ENCODE measurements at regions not wholly inside any gene's neighbourhood (a gene's known extent, or its start where the extent isn't known, plus 50 kb on each side); places are given as distances from the start of the nearest gene placed in this dataset.

- DNase-seq (ENCODE audit: extremely low spot score, insufficient read length, low read depth): no peak
- FAIRE-seq: no peak
Measured at GRCh38 chr3:31263897-31264296, 268.8 kb upstream of the STT3B start.

GRCh38 chr3:31265646-31266428 is 266.9 kb upstream of the STT3B start:
- FAIRE-seq (no peak), DNase-seq (ENCODE audit: extremely low spot score, insufficient read length, low read depth) (no peak)

GRCh38 chr3:31268868-31269267 is 263.9 kb upstream of the STT3B start:
- no peak for FAIRE-seq
- no peak for DNase-seq (ENCODE audit: extremely low spot score, insufficient read length, low read depth)

GRCh38 chr3:31270010-31270409 is 262.7 kb upstream of the STT3B start:
- FAIRE-seq (no peak), DNase-seq (ENCODE audit: extremely low spot score, insufficient read length, low read depth) (no peak)

- FAIRE-seq (no peak), DNase-seq (ENCODE audit: extremely low spot score, insufficient read length, low read depth) (no peak)
Measured at GRCh38 chr3:31274326-31275024, 258.2 kb upstream of the STT3B start.

GRCh38 chr3:31275038-31275572 is 257.6 kb upstream of the STT3B start:
- DNase-seq (ENCODE audit: extremely low spot score, insufficient read length, low read depth) (no peak), FAIRE-seq (no peak)

GRCh38 chr3:31275583-31275982 is 257.1 kb upstream of the STT3B start:
- DNase-seq (ENCODE audit: extremely low spot score, insufficient read length, low read depth): no peak
- FAIRE-seq: no peak

- DNase-seq (ENCODE audit: extremely low spot score, insufficient read length, low read depth): no peak
Measured at GRCh38 chr3:31277582-31277981, 255.1 kb upstream of the STT3B start.

GRCh38 chr3:31278532-31278931 is 254.2 kb upstream of the STT3B start:
- no peak for DNase-seq (ENCODE audit: extremely low spot score, insufficient read length, low read depth)
- FAIRE-seq: no peak

More at GRCh38 chr3:31277582-31277981, 255.1 kb upstream of the STT3B start:
- no peak for FAIRE-seq

GRCh38 chr3:31284776-31285175 is 247.9 kb upstream of the STT3B start:
- no peak for DNase-seq (ENCODE audit: extremely low spot score, insufficient read length, low read depth)
- FAIRE-seq: no peak

- DNase-seq (ENCODE audit: extremely low spot score, insufficient read length, low read depth) (no peak), FAIRE-seq (no peak)
Measured at GRCh38 chr3:31285833-31286486, 246.8 kb upstream of the STT3B start.

GRCh38 chr3:31288224-31288623 is 244.5 kb upstream of the STT3B start:
- FAIRE-seq (no peak), DNase-seq (ENCODE audit: extremely low spot score, insufficient read length, low read depth) (no peak)

- FAIRE-seq: no peak
- DNase-seq (ENCODE audit: extremely low spot score, insufficient read length, low read depth): no peak
Measured at GRCh38 chr3:31288641-31289100, 244.1 kb upstream of the STT3B start.

- no peak for DNase-seq (ENCODE audit: extremely low spot score, insufficient read length, low read depth)
- FAIRE-seq: no peak
Measured at GRCh38 chr3:31289584-31289983, 243.1 kb upstream of the STT3B start.

- no peak for FAIRE-seq
- no peak for DNase-seq (ENCODE audit: extremely low spot score, insufficient read length, low read depth)
Measured at GRCh38 chr3:31290046-31290445, 242.7 kb upstream of the STT3B start.

- FAIRE-seq: no peak
- no peak for DNase-seq (ENCODE audit: extremely low spot score, insufficient read length, low read depth)
Measured at GRCh38 chr3:31291818-31292217, 240.9 kb upstream of the STT3B start.

GRCh38 chr3:31294430-31295149 is 238.1 kb upstream of the STT3B start:
- no peak for DNase-seq (ENCODE audit: extremely low spot score, insufficient read length, low read depth)
- no peak for FAIRE-seq

- DNase-seq (ENCODE audit: extremely low spot score, insufficient read length, low read depth) (no peak), FAIRE-seq (no peak)
Measured at GRCh38 chr3:31295150-31295765, 237.5 kb upstream of the STT3B start.

GRCh38 chr3:31297726-31298298 is 234.9 kb upstream of the STT3B start:
- no peak for FAIRE-seq
- no peak for DNase-seq (ENCODE audit: extremely low spot score, insufficient read length, low read depth)
